HG03097 (cell line): ENCODE measurements at regions not wholly inside any gene's neighbourhood (a gene's known extent, or its start where the extent isn't known, plus 50 kb on each side); places are given as distances from the start of the nearest gene placed in this dataset.

ENCODE experiments used
- ATAC-seq: cut with Tn5 transposase; IDR thresholded peaks from one replicate; pipeline ENCODE4 v1.9.1; 2021; ENCODE audit not compliant: unreplicated experiment, low FRiP score

DNA sequence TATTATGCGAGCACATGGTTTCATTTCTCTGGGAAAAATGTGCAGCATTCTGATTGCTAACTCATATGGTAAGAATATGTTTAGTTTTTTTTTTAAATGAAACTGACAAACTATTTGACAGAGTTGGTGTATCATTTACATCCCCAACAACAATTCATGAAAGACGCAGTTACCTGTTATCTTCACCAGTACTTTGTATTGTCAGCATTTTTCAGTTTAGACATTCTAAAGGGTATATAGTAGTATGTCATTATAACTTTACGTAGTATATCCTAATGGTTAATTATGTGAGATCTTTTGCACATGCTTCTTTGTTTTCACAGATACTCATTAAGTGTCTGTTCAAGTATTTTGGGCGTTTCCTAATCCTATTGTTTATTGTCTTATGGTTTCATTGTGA, 891.1 kb upstream of the AGA start:
- no peak for ATAC-seq

DNA sequence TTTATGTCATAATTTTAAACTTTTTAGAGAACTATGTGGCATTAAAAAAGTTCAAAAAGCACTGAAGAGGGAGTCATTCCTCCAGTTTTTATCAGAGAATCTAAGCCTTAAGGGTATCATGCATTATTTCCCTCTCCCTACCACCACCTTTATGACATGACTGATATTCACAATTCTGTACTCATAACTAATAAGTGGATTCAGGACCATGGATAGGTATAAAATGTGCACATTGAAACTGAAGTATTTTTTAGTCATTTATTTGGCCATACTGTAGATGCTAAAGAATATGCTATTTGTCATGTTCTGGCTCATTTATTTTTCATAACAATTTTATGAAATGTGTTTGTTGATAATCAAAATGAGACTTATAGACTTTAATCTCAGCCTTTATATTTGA, 897.5 kb upstream of the AGA start:
- no peak for ATAC-seq

GRCh38 chr4:178340468-178340867, 898.2 kb upstream of the AGA start:
- ATAC-seq: no peak

DNA sequence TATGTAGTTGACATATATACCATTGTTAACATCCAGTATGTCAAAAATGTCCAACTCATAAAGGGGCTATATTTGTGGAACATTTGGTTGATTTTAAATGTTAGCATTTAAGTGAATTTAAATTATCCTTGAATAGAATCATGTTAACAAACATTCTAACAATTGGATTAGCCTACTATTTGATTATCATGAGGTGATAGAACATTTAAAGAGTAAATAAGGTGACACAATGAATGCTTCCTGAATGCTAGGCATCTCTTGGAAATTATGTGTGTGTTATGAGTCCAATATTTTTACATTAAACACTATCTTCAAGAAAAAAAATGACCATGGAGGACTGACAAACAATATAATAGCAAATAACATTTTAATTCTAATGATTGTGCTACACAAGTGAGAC, 901.9 kb upstream of the AGA start:
- no peak for ATAC-seq

DNA sequence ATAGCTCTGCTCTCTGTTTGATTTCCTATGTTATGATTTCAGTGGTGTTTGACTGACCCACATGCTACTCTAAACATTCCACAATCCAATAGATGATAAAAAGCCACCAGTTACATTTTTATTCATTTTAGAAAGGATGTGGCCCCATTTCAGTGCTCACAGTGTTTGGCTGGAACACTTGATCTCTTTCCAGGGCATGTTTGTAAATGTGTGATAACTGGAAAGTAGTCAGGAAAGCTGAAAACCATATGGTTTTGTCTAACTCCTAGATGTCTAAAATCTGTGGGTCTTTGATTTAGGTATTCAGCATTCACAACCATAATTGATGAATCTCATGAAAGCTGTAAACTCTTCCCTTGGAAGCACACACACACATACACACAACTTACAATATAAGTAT, 904.9 kb upstream of the AGA start:
- no peak for ATAC-seq

- no peak for ATAC-seq
Measured at GRCh38 chr4:178349601-178350000, 907.4 kb upstream of the AGA start.

DNA sequence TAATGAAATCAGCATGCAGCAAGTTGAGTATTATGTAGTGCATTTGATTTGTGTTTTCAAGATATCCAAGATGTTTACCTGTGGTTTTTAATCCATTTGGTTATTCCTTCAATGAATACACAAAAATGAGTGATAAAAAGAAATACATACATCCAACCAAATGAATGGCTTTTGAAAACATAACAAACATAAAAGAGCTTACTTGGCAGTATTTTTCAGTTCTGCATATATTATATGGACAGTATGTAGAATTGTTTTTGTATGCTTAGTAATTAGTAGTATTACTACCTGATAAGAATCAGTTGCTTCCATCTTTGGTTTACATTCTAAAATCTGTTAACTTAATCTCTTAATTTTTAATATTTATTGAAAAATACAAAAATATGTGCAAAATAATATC, 908.9 kb upstream of the AGA start:
- ATAC-seq: no peak

DNA sequence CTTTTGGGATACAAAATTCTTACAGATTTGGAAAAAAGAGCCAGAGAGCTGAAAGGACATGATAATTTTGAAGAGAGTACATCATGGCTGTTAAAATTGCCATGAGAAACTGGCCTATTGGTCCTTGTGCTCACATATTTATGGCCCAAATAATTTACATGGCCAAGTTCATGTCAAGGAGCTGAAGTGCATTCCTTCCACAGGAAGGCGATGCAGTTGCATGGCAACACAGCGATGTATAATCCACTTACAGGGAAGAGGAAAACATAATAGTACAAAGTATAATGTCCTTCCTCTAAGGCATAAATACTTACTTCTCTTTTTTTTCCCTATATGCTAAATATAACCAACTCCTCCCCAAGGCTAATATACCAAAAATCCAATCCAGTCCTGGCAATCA, 914.5 kb upstream of the AGA start:
- no peak for ATAC-seq

- ATAC-seq: no peak
Measured at GRCh38 chr4:178385481-178385880, 943.2 kb upstream of the AGA start.

- no peak for ATAC-seq
Measured at GRCh38 chr4:178387756-178388155, 945.5 kb upstream of the AGA start.

DNA sequence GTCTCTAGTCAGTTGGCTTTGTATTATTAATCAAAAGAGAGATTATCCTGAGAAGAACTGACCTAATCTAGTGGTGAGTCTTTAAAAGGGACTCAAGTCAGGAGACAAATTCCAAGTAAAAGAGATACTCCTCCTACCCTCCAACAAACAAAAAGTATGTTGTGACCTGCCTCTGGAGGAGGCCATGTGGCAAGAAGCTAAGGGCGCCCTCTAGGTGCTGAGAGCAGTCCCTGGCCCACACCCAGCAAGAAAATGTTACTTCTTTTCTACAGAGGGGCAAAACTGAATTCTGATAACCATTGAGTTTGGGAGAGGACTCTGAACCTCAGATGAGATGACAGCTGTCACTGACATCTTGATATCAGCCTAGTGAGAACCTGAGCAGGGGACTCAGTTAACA, 953.6 kb upstream of the AGA start:
- ATAC-seq: no peak

DNA sequence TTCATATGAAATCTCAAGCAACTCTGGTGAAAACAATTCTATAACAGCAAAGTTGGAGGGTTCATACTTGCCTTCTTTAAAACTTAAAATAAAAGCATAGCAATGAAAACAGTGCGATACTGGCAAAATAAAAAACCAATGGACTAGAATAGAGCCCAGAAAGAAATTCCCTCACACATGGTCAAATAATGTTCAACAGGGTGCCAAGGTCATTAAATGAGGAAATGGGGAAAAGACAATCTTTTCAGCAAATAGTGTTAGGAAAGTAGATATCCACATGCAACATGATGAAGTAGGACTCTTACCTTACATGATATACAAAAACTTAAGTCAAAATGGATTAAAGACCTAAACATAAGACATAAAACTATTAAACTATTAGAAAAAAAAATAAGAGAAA, 970.2 kb upstream of the AGA start:
- ATAC-seq: no peak

GRCh38 chr4:178414042-178414441, 971.8 kb upstream of the AGA start:
- ATAC-seq: no peak

DNA sequence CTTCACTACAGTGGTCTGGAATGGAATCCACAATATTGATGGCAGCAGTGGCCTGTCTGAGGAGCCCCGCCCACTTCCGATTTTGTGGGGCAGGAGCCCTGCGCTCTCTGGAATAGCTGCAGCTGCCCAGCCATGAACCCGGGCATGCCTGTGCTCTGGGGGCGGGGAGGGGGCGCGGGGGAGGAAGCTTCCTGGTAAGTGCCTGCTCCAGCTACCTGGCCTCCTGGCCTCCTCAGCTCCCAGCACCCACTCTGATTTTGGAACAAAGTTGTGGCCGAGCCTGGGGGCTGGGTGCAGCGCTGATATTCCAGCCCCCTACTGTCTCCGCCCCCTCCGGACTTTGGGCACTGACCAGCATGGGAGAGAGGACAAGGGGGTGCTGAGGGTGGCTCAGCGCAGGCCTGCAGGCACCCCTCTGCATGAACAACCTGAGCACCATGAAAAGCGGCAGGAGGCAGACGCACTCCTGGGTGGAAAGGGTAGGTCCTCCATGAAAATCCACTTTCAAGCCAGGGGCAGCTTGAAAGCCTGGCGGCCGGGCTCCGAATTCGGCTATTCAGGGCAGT, 972.7 kb upstream of the AGA start:
- ATAC-seq: no peak

DNA sequence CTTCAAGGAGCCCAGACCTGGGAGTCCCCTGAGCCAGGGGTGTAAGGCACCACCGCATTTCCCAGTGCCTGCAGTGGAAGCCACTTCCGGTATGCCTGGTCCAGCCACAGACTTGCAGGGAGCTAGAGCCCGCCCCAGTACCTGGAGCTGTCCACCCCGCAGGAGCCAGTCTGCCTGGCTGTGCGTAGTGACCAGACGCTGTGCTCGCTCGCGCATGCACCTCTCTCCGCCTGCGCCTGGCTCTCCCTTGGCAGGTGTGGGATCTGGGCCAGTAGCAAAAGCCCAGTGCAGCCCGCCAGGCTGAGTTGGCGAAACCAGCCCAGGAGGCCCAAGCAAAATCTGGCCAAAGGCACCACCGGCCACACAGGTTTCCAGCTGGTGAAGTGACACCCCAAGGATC, 973.7 kb upstream of the AGA start:
- ATAC-seq: no peak

DNA sequence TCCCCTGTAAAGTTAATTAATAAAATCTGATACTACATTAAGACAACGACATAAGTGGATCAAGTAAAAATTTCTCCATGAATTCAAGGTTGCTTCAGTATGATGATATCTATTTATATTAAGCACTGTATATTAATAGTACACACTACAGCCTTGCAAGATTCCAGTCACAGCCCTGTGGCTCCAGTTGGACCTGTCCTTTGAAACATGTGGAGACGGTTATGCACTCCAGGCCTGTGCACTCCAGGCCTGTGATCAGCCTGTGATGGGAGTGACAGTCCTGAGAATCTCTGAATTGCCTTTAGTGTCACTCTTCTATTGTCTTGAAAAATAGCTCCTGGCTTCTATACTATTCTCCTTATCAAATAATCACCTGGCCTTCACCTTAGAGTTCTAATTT, 981.1 kb upstream of the AGA start:
- ATAC-seq: no peak

- ATAC-seq: no peak
Measured at GRCh38 chr4:178426871-178427270, 984.6 kb upstream of the AGA start.

DNA sequence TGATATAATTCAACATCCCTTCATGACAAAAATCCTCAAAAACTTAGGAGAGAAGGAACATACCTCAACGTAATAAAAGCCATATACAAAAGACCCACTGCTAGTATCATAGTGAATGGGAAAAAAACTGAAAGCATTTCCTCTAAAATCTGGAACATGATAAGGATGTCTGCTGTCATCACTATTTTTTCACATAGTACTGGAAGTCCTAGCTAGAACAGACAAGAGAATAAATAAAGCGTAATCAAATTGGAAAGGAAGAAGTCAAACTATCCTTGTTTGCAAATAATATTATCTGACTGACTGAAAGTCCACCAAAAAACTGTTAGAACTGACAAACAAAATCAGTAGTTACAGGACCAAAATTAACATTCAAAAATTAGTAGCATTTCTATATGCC, 985.4 kb upstream of the AGA start:
- no peak for ATAC-seq

DNA sequence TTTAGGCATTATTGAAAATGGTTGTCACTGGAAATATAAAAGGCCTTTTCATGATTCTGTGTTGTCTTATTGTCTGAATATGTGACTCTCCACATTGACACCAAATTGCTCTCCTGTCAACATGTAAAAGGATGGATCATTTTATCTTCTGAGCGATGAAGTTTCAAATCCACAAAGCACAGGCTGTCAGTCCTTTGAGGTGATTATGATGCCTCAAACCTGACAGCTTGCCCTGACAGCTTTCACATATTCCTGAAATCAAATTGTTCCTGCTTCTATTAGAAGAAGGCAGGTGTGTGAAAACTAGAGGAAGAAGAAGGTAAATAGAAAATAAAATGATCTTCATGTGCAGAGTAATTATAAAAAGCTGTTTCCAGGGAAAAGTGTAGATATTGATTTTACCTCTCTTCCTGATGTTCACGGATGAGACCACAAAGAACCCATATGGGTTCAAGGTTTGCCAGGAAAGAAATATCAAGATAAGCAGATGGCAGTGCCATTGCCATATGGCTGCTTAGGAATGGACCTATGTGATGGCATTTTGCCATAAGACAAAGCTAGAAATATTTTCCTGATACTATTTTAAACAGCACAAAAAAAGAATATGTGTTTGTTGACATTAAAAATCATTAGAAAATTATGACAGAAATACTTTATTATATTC, 1006.3 kb upstream of the AGA start:
- no peak for ATAC-seq

GRCh38 chr4:178450614-178451013, 1008.4 kb upstream of the AGA start:
- ATAC-seq: no peak

- no peak for ATAC-seq
Measured at GRCh38 chr4:178453057-178453456, 1010.8 kb upstream of the AGA start.

- no peak for ATAC-seq
Measured at GRCh38 chr4:178457286-178457685, 1015.0 kb upstream of the AGA start.

GRCh38 chr4:178462710-178463109, 1020.5 kb upstream of the AGA start:
- ATAC-seq: no peak
